ENCODE measurements at regions not wholly inside any gene's neighbourhood (a gene's known extent, or its start where the extent isn't known, plus 50 kb on each side); places are given as distances from the start of the nearest gene placed in this dataset.
"Not testable (repeated sequence)": the region's sequence is repeated elsewhere in the genome, so short reads cannot be mapped to it uniquely, and the experiment has no call there.

- not testable (repeated sequence) for H3K9ac ChIP-seq; H3K36me3 ChIP-seq; H3K4me2 ChIP-seq; H3K4me3 ChIP-seq; H4K20me1 ChIP-seq; H3K9me3 ChIP-seq (replicated peaks in 1 of 11); H3K27ac ChIP-seq; H3K27me3 ChIP-seq
- peaks cover 5 to 21% (median 10%) of the 10 kb centered on the region in 10 experiments; a peak in 18 of 20 replicates for H3K4me1 ChIP-seq
These were observed 99.7 kb downstream of the TMEM121 start for GRCh38 chr14:105626111-105626510.

GRCh38 chr14:105626651-105627050 is 100.3 kb downstream of the TMEM121 start:
- H3K27me3 ChIP-seq; H3K9me3 ChIP-seq (replicated peaks in 1 of 11); H3K4me3 ChIP-seq; H3K4me2 ChIP-seq; H3K9ac ChIP-seq; H3K27ac ChIP-seq; H4K20me1 ChIP-seq; H3K36me3 ChIP-seq: not testable (repeated sequence)
- H3K4me1 ChIP-seq, result peaks cover 5 to 21% (median 10%) of the 10 kb centered on the region in 10 experiments; a peak in 18 of 20 replicates

GRCh38 chr14:105627287-105627686 is 100.9 kb downstream of the TMEM121 start:
- not testable (repeated sequence) for H3K27ac ChIP-seq; H3K9me3 ChIP-seq (replicated peaks in 1 of 11); H3K4me2 ChIP-seq

GRCh38 chr14:105627701-105628100 is 101.3 kb downstream of the TMEM121 start:
- Histone ChIP-seq H3K4me1 (peaks cover 5 to 21% (median 11%) of the 10 kb centered on the region in 10 experiments; a peak in 18 of 20 replicates), H3K27ac (no peak overlapping the region), H3K9ac (no peak overlapping the region), H3K27me3 (no peaks in the 10 kb centered on the region), H3K4me3 (no peak overlapping the region), H3K36me3 (no peaks in the 10 kb centered on the region), H4K20me1 (peaks cover 0 to 6% (median 0%) of the 10 kb centered on the region in 11 experiments; a peak in 1 of 22 replicates), H3K9me3 (replicated peaks in 1 of 11) (peaks cover 0 to 11% (median 7%) of the 10 kb centered on the region in 11 experiments; a peak in 17 of 22 replicates), H3K4me2 (no peak overlapping the region)
- no peak for TF ChIP-seq Cebpa-rat (IDR thresholded peaks at IDR 0.05)

More at GRCh38 chr14:105627287-105627686, 100.9 kb downstream of the TMEM121 start:
- not testable (repeated sequence) for H3K4me3 ChIP-seq, H3K36me3 ChIP-seq, H3K9ac ChIP-seq, H4K20me1 ChIP-seq, H3K27me3 ChIP-seq
- peaks cover 5 to 21% (median 10%) of the 10 kb centered on the region in 10 experiments; a peak in 18 of 20 replicates for H3K4me1 ChIP-seq

GRCh38 chr14:105628126-105628525 is 101.7 kb downstream of the TMEM121 start:
- not testable (repeated sequence) for H3K4me3 ChIP-seq, H3K27me3 ChIP-seq, H3K36me3 ChIP-seq, H4K20me1 ChIP-seq, H3K4me2 ChIP-seq, H3K9ac ChIP-seq, H3K27ac ChIP-seq
- Histone ChIP-seq H3K4me1 (peaks cover 5 to 21% (median 12%) of the 10 kb centered on the region in 10 experiments; a peak in 18 of 20 replicates), H3K9me3 (replicated peaks in 1 of 11) (peaks cover 0 to 11% (median 7%) of the 10 kb centered on the region in 11 experiments; a peak in 17 of 22 replicates)

GRCh38 chr14:105628531-105629067 is 102.2 kb downstream of the TMEM121 start:
- H4K20me1 ChIP-seq, H3K27ac ChIP-seq, H3K4me3 ChIP-seq, H3K9ac ChIP-seq, H3K36me3 ChIP-seq, H3K27me3 ChIP-seq, H3K4me2 ChIP-seq: not testable (repeated sequence)
- H3K4me1 ChIP-seq, result peaks cover 5 to 21% (median 12%) of the 10 kb centered on the region in 10 experiments; a peak in 18 of 20 replicates
- peaks cover 0 to 11% (median 7%) of the 10 kb centered on the region in 11 experiments; a peak in 17 of 22 replicates for H3K9me3 ChIP-seq (replicated peaks in 1 of 11)

GRCh38 chr14:105629091-105629885 is 102.9 kb downstream of the TMEM121 start:
- not testable (repeated sequence) for H3K27ac ChIP-seq, H3K36me3 ChIP-seq, H4K20me1 ChIP-seq, H3K27me3 ChIP-seq, H3K4me3 ChIP-seq
- Histone ChIP-seq H3K4me2 (peak overlapping the region; percentile 28 to 66 (median 50)), H3K9ac (0 out of 22 replicates have a peak overlapping the region, but pooled peaks of 1 of the 11 experiments have one; percentile 44), H3K4me1 (peaks cover 5 to 21% (median 12%) of the 10 kb centered on the region in 10 experiments; a peak in 18 of 20 replicates), H3K9me3 (replicated peaks in 1 of 11) (peaks cover 0 to 11% (median 7%) of the 10 kb centered on the region in 11 experiments; a peak in 17 of 22 replicates)

GRCh38 chr14:105629886-105630215 is 103.5 kb downstream of the TMEM121 start:
- Histone ChIP-seq H3K4me1 (peaks cover 5 to 16% (median 11%) of the 10 kb centered on the region in 10 experiments; a peak in 18 of 20 replicates), H3K9me3 (replicated peaks in 1 of 11) (peaks cover 0 to 11% (median 7%) of the 10 kb centered on the region in 11 experiments; a peak in 17 of 22 replicates), H3K27ac (no peak overlapping the region), H3K4me3 (no peak overlapping the region), H3K4me2 (peak overlapping the region; percentile 28 to 66 (median 50)), H3K9ac (0 out of 22 replicates have a peak overlapping the region, but pooled peaks of 1 of the 11 experiments have one; percentile 44), H3K27me3 (no peaks in the 10 kb centered on the region), H4K20me1 (peaks cover 0 to 5% (median 0%) of the 10 kb centered on the region in 11 experiments; a peak in 1 of 22 replicates), H3K36me3 (no peaks in the 10 kb centered on the region)
- TF ChIP-seq Cebpa-rat (IDR thresholded peaks at IDR 0.05), result no peak

- not testable (repeated sequence) for H3K4me3 ChIP-seq, H3K4me2 ChIP-seq, H3K27ac ChIP-seq, H4K20me1 ChIP-seq, H3K9ac ChIP-seq, H3K36me3 ChIP-seq, H3K27me3 ChIP-seq
- peaks cover 5 to 15% (median 11%) of the 10 kb centered on the region in 10 experiments; a peak in 18 of 20 replicates for H3K4me1 ChIP-seq
- peaks cover 0 to 11% (median 7%) of the 10 kb centered on the region in 11 experiments; a peak in 17 of 22 replicates for H3K9me3 ChIP-seq (replicated peaks in 1 of 11)
These were observed 104.0 kb downstream of the TMEM121 start for GRCh38 chr14:105630293-105630934.

GRCh38 chr14:105630935-105631779 is 104.8 kb downstream of the TMEM121 start:
- H3K4me3 ChIP-seq, H3K9ac ChIP-seq, H3K4me2 ChIP-seq, H3K27me3 ChIP-seq, H4K20me1 ChIP-seq, H3K36me3 ChIP-seq, H3K27ac ChIP-seq: not testable (repeated sequence)
- Histone ChIP-seq H3K4me1 (peaks cover 5 to 15% (median 11%) of the 10 kb centered on the region in 10 experiments; a peak in 18 of 20 replicates), H3K9me3 (replicated peaks in 1 of 11) (peaks cover 0 to 11% (median 7%) of the 10 kb centered on the region in 11 experiments; a peak in 17 of 22 replicates)

Measured in BLaER1 treated with 17β-estradiol and CSF1 and Interleukin-3, amounts not matched to agents 10 nM and 100 nM (cell line).